Tongue (tissue), 1 donor: ENCODE measurements at regions not wholly inside any gene's neighbourhood (a gene's known extent, or its start where the extent isn't known, plus 50 kb on each side); places are given as distances from the start of the nearest gene placed in this dataset.
A peak's percentile ranks its signal among the peaks of the same experiment; 100 is the strongest.

Source experiments
- DNase-seq: peaks from one replicate; pipeline ENCODE4 v3.0.0-alpha.2; 2015

- DNase-seq, result no peak
Measured at GRCh38 chr1:59005491-59006288, 221.8 kb upstream of the JUN start.

GRCh38 chr1:59006289-59006658 is 222.4 kb upstream of the JUN start:
- DNase-seq, result no peak

- no peak for DNase-seq
Measured at GRCh38 chr1:59006932-59007331, 223.1 kb upstream of the JUN start.

- DNase-seq, result no peak
Measured at GRCh38 chr1:59007429-59007819, 223.6 kb upstream of the JUN start.

- DNase-seq, result peak; percentile 55
Measured at GRCh38 chr1:59007820-59008598, 224.2 kb upstream of the JUN start.

- DNase-seq, result no peak
Measured at GRCh38 chr1:59008599-59009347, 224.9 kb upstream of the JUN start.

GRCh38 chr1:59011663-59012062 is 227.8 kb upstream of the JUN start:
- DNase-seq, result no peak

GRCh38 chr1:59012378-59012777 is 228.5 kb upstream of the JUN start:
- no peak for DNase-seq

- DNase-seq, result peak; percentile 86
Measured at GRCh38 chr1:59013276-59013927, 229.6 kb upstream of the JUN start.

- no peak for DNase-seq
Measured at GRCh38 chr1:59013928-59014279, 230.1 kb upstream of the JUN start.

- DNase-seq, result no peak
Measured at GRCh38 chr1:59014827-59015226, 231.0 kb upstream of the JUN start.

- peak; percentile 36 for DNase-seq
Measured at GRCh38 chr1:59015708-59016107, 231.9 kb upstream of the JUN start.

GRCh38 chr1:59016390-59016789 is 232.5 kb upstream of the JUN start:
- DNase-seq, result no peak

GRCh38 chr1:59017501-59018231 is 233.8 kb upstream of the JUN start:
- DNase-seq, result no peak

GRCh38 chr1:59018446-59018845 is 234.6 kb upstream of the JUN start:
- no peak for DNase-seq

- DNase-seq, result peak; percentile 80
Measured at GRCh38 chr1:59018860-59019259, 235.0 kb upstream of the JUN start.

- peak; percentile 57 for DNase-seq
Measured at GRCh38 chr1:59020151-59020997, 236.5 kb upstream of the JUN start.

GRCh38 chr1:59022199-59022598 is 238.4 kb upstream of the JUN start:
- DNase-seq, result no peak

- no peak for DNase-seq
Measured at GRCh38 chr1:59022799-59023198, 239.0 kb upstream of the JUN start.

GRCh38 chr1:59025201-59025600 is 241.4 kb upstream of the JUN start:
- no peak for DNase-seq

GRCh38 chr1:59025898-59026426 is 242.1 kb upstream of the JUN start:
- DNase-seq, result peak; percentile 42
